Activated CD4-positive, alpha-beta T cell treated with anti-CD3 and anti-CD28 coated beads, Interleukin-2, amount 10 ng/mL, durations not matched to agents 24 days and 14 days (primary cell): ENCODE measurements at regions not wholly inside any gene's neighbourhood (a gene's known extent, or its start where the extent isn't known, plus 50 kb on each side); places are given as distances from the start of the nearest gene placed in this dataset.
"Not testable (repeated sequence)": the region's sequence is repeated elsewhere in the genome, so short reads cannot be mapped to it uniquely, and the experiment has no call there.

Experiments used
- DNase-seq: peaks from one replicate; pipeline ENCODE4 v3.0.0; 2022
- H3K27ac Mint-ChIP-seq: one replicate; pipeline ENCODE4 v1.8.0; 2022; ENCODE audit warnings: mild to moderate bottlenecking, mixed read lengths
- H3K27me3 Mint-ChIP-seq: one replicate; pipeline ENCODE4 v1.8.0; 2022; ENCODE audit warnings: mixed read lengths
- H3K36me3 Mint-ChIP-seq: one replicate; pipeline ENCODE4 v1.8.0; 2022; ENCODE audit warnings: low read depth, mild to moderate bottlenecking, mixed read lengths
- H3K4me1 Mint-ChIP-seq: one replicate; pipeline ENCODE4 v1.8.0; 2021; ENCODE audit warnings: mixed read lengths
- H3K4me3 Mint-ChIP-seq: one replicate; pipeline ENCODE4 v1.8.0; 2022; ENCODE audit warnings: mild to moderate bottlenecking, moderate library complexity, mixed read lengths
- H3K9me3 Mint-ChIP-seq: one replicate; pipeline ENCODE4 v1.8.0; 2021; ENCODE audit warnings: mixed read lengths
- intact Hi-C: fragments of 100-400 bp; cut with micrococcal nuclease; formaldehyde crosslinking; loops from one replicate; pipeline ENCODE4 v1.15.1; 2023

GRCh38 chr7:82609746-82610145, 166.2 kb upstream of the CACNA2D1 start:
- H3K4me1 Mint-ChIP-seq: no peaks in the 10 kb centered on the region
- no peak overlapping the region for H3K4me3 Mint-ChIP-seq
- intact Hi-C loops: loop anchor here (10.0 kb wide), 2 partner anchors 115 to 565 kb away; no protein-coding TSS in a partner anchor
- no peaks in the 10 kb centered on the region for H3K27me3 Mint-ChIP-seq
- no peaks in the 10 kb centered on the region for H3K36me3 Mint-ChIP-seq
- no peak for DNase-seq
- H3K9me3 Mint-ChIP-seq: no peaks in the 10 kb centered on the region
- no peak overlapping the region for H3K27ac Mint-ChIP-seq

DNA sequence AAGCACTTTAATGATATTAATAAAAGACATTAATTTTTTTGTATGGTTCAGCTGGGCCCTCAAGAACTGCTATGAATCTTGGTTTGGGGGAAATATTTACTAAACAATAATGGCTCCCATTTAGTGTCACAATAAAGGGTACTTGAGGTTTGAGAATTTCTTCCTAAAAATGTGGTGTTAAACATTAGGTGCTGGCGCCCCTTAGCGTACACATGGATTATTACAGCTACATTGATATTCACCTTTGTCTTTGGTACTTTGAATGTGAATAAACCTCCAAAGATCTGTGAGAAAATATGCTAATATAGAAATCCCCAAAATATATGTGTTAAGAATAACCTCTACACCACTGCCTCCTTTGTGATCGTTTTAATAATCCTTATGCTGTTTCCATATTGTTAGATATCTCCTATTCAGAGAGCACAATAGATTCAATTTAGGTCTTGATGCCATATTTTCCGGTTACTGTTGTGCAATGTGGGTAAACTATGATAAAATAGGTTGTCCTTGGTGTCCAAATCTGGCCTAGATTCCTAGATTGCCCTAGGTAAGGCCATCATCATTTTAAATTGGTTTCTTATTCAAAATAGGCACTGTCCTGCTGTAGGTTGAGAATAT, 161.8 kb upstream of the CACNA2D1 start:
- no peaks in the 10 kb centered on the region for H3K4me1 Mint-ChIP-seq
- intact Hi-C loops: loop anchor here (10.0 kb wide), 2 partner anchors 119 to 561 kb away; no protein-coding TSS in a partner anchor
- H3K36me3 Mint-ChIP-seq: no peaks in the 10 kb centered on the region
- H3K27ac Mint-ChIP-seq: no peak overlapping the region
- no peaks in the 10 kb centered on the region for H3K9me3 Mint-ChIP-seq
- DNase-seq: no peak
- no peak overlapping the region for H3K4me3 Mint-ChIP-seq
- no peaks in the 10 kb centered on the region for H3K27me3 Mint-ChIP-seq

- no peaks in the 10 kb centered on the region for H3K4me1 Mint-ChIP-seq
- DNase-seq: no peak
- H3K27ac Mint-ChIP-seq: no peak overlapping the region
- no peaks in the 10 kb centered on the region for H3K27me3 Mint-ChIP-seq
- intact Hi-C loops: loop anchor here (10.0 kb wide), 2 partner anchors 123 to 557 kb away; no protein-coding TSS in a partner anchor
- no peak overlapping the region for H3K4me3 Mint-ChIP-seq
- H3K9me3 Mint-ChIP-seq: no peaks in the 10 kb centered on the region
- no peaks in the 10 kb centered on the region for H3K36me3 Mint-ChIP-seq
Measured at GRCh38 chr7:82602066-82602465, 158.5 kb upstream of the CACNA2D1 start.

DNA sequence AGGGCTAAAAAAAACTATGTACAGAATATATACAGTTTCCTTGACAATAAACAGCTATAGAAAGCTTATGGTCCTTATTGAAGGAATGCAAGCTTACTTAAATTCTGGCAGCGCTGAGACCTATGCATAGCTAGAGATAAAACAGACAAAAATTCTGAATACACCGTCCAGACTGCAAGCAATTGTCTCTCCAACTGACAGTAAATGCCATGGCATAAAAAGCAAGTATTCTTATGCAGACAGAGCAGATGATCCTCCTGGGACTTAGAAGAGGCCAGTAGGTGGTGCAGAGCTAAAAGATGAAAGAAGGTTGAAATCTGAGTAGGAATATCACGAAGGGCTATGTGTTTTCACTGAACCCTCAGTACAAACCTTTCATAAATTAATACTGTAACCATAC, 157.0 kb upstream of the CACNA2D1 start:
- intact Hi-C loops: loop anchor here (10.0 kb wide), 2 partner anchors 124 to 556 kb away; no protein-coding TSS in a partner anchor
- H3K9me3 Mint-ChIP-seq: no peaks in the 10 kb centered on the region
- no peak overlapping the region for H3K4me3 Mint-ChIP-seq
- no peaks in the 10 kb centered on the region for H3K4me1 Mint-ChIP-seq
- no peak for DNase-seq
- no peaks in the 10 kb centered on the region for H3K36me3 Mint-ChIP-seq
- H3K27ac Mint-ChIP-seq: no peak overlapping the region
- H3K27me3 Mint-ChIP-seq: no peaks in the 10 kb centered on the region

DNA sequence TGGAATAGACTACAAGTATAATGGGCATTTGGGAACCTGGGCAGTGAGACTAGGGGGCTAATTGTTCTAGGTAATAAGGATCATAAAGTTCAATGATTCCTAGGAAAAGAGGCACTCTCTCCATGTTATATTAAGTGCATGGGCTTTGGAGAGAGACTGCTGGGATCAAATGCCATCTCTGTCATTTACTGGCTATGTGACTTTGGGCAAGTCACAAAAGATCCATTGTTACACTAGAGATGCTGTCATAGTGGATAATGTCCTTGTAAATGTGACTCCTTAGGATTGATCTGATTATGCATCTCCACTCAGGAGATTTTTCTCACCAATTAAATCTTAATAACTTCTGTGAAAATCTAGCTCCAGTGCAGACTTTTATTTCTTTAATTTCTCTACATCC, 156.3 kb upstream of the CACNA2D1 start:
- Mint-ChIP-seq H3K9me3 (no peaks in the 10 kb centered on the region), H3K4me3 (no peak overlapping the region), H3K36me3 (no peaks in the 10 kb centered on the region), H3K27ac (no peak overlapping the region), H3K4me1 (no peaks in the 10 kb centered on the region), H3K27me3 (no peaks in the 10 kb centered on the region)
- DNase-seq: no peak
- intact Hi-C loops: loop anchor here (10.0 kb wide), 2 partner anchors 125 to 555 kb away; no protein-coding TSS in a partner anchor

DNA sequence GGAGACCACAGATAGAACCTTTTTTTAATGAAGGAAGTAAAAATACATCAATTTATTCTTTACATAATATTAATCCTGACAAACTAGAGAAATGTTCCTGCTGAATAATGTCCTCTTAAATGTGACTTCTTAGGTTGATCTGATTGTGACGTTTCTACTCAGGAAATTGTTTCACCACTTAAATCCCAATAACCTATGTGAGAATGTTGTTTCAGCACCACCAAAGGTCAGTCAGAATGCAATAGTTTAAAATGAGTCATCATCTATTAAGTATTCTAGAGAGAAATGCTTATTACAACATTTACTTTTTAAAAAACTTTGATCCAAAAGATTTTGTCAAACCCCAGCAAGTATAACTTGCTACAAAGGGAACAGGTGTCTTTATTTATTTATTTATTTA, 155.4 kb upstream of the CACNA2D1 start:
- H3K27me3 Mint-ChIP-seq: no peaks in the 10 kb centered on the region
- H3K4me1 Mint-ChIP-seq: no peaks in the 10 kb centered on the region
- no peaks in the 10 kb centered on the region for H3K9me3 Mint-ChIP-seq
- DNase-seq: no peak
- no peak overlapping the region for H3K27ac Mint-ChIP-seq
- intact Hi-C loops: no loop called here
- no peaks in the 10 kb centered on the region for H3K36me3 Mint-ChIP-seq
- no peak overlapping the region for H3K4me3 Mint-ChIP-seq

GRCh38 chr7:82595795-82596194, 152.2 kb upstream of the CACNA2D1 start:
- H3K9me3 Mint-ChIP-seq, H3K27ac Mint-ChIP-seq: not testable (repeated sequence)

DNA sequence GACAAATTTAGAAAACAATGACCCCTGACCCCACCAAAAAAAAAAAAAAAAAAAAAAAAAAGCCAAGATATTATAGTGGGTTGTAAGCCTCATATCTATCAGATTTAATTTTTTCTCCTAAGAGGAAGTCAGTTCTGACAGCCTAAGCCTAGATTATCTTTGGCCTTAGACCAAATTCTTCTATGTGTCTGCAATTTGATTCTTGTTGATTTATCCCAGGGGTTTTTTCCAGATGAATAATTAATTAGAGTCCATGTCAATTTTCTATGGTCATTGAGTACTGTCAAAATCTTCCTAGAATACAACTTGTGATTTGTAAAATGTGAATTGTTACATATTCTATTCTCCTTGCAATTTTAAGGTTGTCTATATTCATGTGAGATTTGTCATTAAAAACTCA, 151.6 kb upstream of the CACNA2D1 start:
- Mint-ChIP-seq H3K4me3 (no peak overlapping the region), H3K9me3 (no peaks in the 10 kb centered on the region), H3K36me3 (no peaks in the 10 kb centered on the region), H3K4me1 (no peaks in the 10 kb centered on the region), H3K27ac (no peak overlapping the region), H3K27me3 (no peaks in the 10 kb centered on the region)
- no peak for DNase-seq
- intact Hi-C loops: no loop called here

More at GRCh38 chr7:82595795-82596194, 152.2 kb upstream of the CACNA2D1 start:
- H3K36me3 Mint-ChIP-seq, H3K4me1 Mint-ChIP-seq, H3K27me3 Mint-ChIP-seq, H3K4me3 Mint-ChIP-seq, DNase-seq, intact Hi-C loops: not testable (repeated sequence)

GRCh38 chr7:82594665-82595064, 151.1 kb upstream of the CACNA2D1 start:
- Mint-ChIP-seq H3K27me3 (no peaks in the 10 kb centered on the region), H3K4me1 (no peaks in the 10 kb centered on the region), H3K36me3 (no peaks in the 10 kb centered on the region), H3K27ac (no peak overlapping the region), H3K4me3 (no peak overlapping the region), H3K9me3 (no peaks in the 10 kb centered on the region)
- intact Hi-C loops: no loop called here
- no peak for DNase-seq

GRCh38 chr7:82593780-82594179, 150.2 kb upstream of the CACNA2D1 start:
- DNase-seq: no peak
- Mint-ChIP-seq H3K27me3 (no peaks in the 10 kb centered on the region), H3K27ac (no peak overlapping the region), H3K4me1 (no peaks in the 10 kb centered on the region), H3K4me3 (no peak overlapping the region), H3K36me3 (no peaks in the 10 kb centered on the region), H3K9me3 (no peaks in the 10 kb centered on the region)
- intact Hi-C loops: no loop called here

- H3K4me3 Mint-ChIP-seq: no peak overlapping the region
- no peaks in the 10 kb centered on the region for H3K9me3 Mint-ChIP-seq
- no peaks in the 10 kb centered on the region for H3K27me3 Mint-ChIP-seq
- no peak for DNase-seq
- H3K36me3 Mint-ChIP-seq: no peaks in the 10 kb centered on the region
- H3K27ac Mint-ChIP-seq: no peak overlapping the region
- intact Hi-C loops: no loop called here
- H3K4me1 Mint-ChIP-seq: no peaks in the 10 kb centered on the region
Measured at GRCh38 chr7:82592416-82592815, 148.8 kb upstream of the CACNA2D1 start.

GRCh38 chr7:82579047-82579446, 135.5 kb upstream of the CACNA2D1 start:
- intact Hi-C loops: no loop called here
- Mint-ChIP-seq H3K27ac (no peak overlapping the region), H3K4me1 (no peaks in the 10 kb centered on the region), H3K9me3 (no peaks in the 10 kb centered on the region), H3K36me3 (no peaks in the 10 kb centered on the region), H3K27me3 (no peaks in the 10 kb centered on the region), H3K4me3 (no peak overlapping the region)
- no peak for DNase-seq

GRCh38 chr7:82578430-82578829, 134.9 kb upstream of the CACNA2D1 start:
- no peaks in the 10 kb centered on the region for H3K27me3 Mint-ChIP-seq
- no peaks in the 10 kb centered on the region for H3K9me3 Mint-ChIP-seq
- H3K4me1 Mint-ChIP-seq: no peaks in the 10 kb centered on the region
- DNase-seq: no peak
- no peaks in the 10 kb centered on the region for H3K36me3 Mint-ChIP-seq
- H3K4me3 Mint-ChIP-seq: no peak overlapping the region
- intact Hi-C loops: no loop called here
- H3K27ac Mint-ChIP-seq: no peak overlapping the region

- no peaks in the 10 kb centered on the region for H3K36me3 Mint-ChIP-seq
- intact Hi-C loops: loop anchor here (1.0 to 5.0 kb wide), 3 partner anchors 338 to 1090 kb away; no protein-coding TSS in a partner anchor
- no peaks in the 10 kb centered on the region for H3K4me1 Mint-ChIP-seq
- H3K4me3 Mint-ChIP-seq: no peak overlapping the region
- H3K9me3 Mint-ChIP-seq: no peaks in the 10 kb centered on the region
- H3K27me3 Mint-ChIP-seq: no peaks in the 10 kb centered on the region
- DNase-seq: peak; percentile 90
- no peak overlapping the region for H3K27ac Mint-ChIP-seq
Measured at GRCh38 chr7:82572195-82572880, 128.8 kb upstream of the CACNA2D1 start.
